DOHH2 (cell line): ENCODE measurements at regions not wholly inside any gene's neighbourhood (a gene's known extent, or its start where the extent isn't known, plus 50 kb on each side); places are given as distances from the start of the nearest gene placed in this dataset.

ENCODE experiments used
- H3F3A ChIP-seq: fragments of 200-600 bp; sonication (generic), shearing (Covaris generic); 2 replicates; pipeline ENCODE4 v1.6.0; 2016; ENCODE audit warnings: antibody characterized with exemption, mild to moderate bottlenecking; ENCODE audit not compliant: control insufficient read depth, insufficient read depth
- H3K27ac ChIP-seq: fragments of 200-600 bp; sonication (generic); 2 replicates; pipeline ENCODE4 v1.5.1; 2014; ENCODE audit warnings: low read depth, mild to moderate bottlenecking, low read length, moderate library complexity
- H3K27me3 ChIP-seq: fragments of 200-600 bp; sonication (generic); 2 replicates; pipeline ENCODE4 v1.6.1; 2014; ENCODE audit warnings: mild to moderate bottlenecking, low read length, mixed read lengths; ENCODE audit not compliant: control insufficient read depth
- H3K36me3 ChIP-seq: fragments of 200-600 bp; sonication (generic); 2 replicates; pipeline ENCODE4 v1.6.1; 2014; ENCODE audit warnings: mild to moderate bottlenecking, low read length, moderate library complexity, mixed read lengths; ENCODE audit not compliant: control insufficient read depth
- H3K4me1 ChIP-seq: fragments of 200-600 bp; sonication (generic); 2 replicates; pipeline ENCODE4 v1.6.1; 2014; ENCODE audit warnings: mild to moderate bottlenecking, low read length, mixed read lengths; ENCODE audit not compliant: control insufficient read depth
- H3K4me2 ChIP-seq: fragments of 200-600 bp; sonication (generic); 2 replicates; pipeline ENCODE4 v1.6.0; 2014; ENCODE audit warnings: mild to moderate bottlenecking, low read length, moderate library complexity
- H3K4me3 ChIP-seq: fragments of 200-600 bp; sonication (generic); 2 replicates; pipeline ENCODE4 v1.5.1; 2014; ENCODE audit warnings: mild to moderate bottlenecking, low read length, mixed read lengths
- H3K79me2 ChIP-seq: fragments of 200-600 bp; sonication (generic); 2 replicates; pipeline ENCODE4 v1.6.1; 2014; ENCODE audit warnings: mild to moderate bottlenecking, low read length, mixed read lengths; ENCODE audit not compliant: control insufficient read depth
- H3K9me2 ChIP-seq: fragments of 200-600 bp; sonication (generic); replicated peaks from 2 replicates; pipeline ENCODE4 v1.6.1; 2014; ENCODE audit warnings: mild to moderate bottlenecking, low read length, mixed read lengths; ENCODE audit not compliant: control insufficient read depth
- H3K9me3 ChIP-seq: fragments of 200-600 bp; sonication (generic); 2 replicates; pipeline ENCODE4 v1.6.1; 2014; ENCODE audit warnings: antibody characterized with exemption, low read length, mixed read lengths; ENCODE audit not compliant: control insufficient read depth, insufficient read depth
- H4K20me1 ChIP-seq: fragments of 200-600 bp; sonication (generic); 2 replicates; pipeline ENCODE4 v1.6.0; 2014; ENCODE audit warnings: low read depth, mild to moderate bottlenecking, antibody characterized with exemption, low read length, moderate library complexity; ENCODE audit not compliant: control insufficient read depth, insufficient read depth
- CTCF ChIP-seq: fragments of 200-600 bp; sonication (generic); IDR thresholded peaks from one replicate; pipeline ENCODE4 v1.5.1; 2014; ENCODE audit warnings: antibody characterized with exemption, mild to moderate bottlenecking, low read depth, low read length; ENCODE audit not compliant: poor library complexity, severe bottlenecking
- EZH2phosphoT487 ChIP-seq: fragments of 200-600 bp; sonication (generic); IDR thresholded peaks from 2 replicates; pipeline ENCODE4 v1.6.1; 2017; ENCODE audit warnings: borderline replicate concordance, mild to moderate bottlenecking, antibody characterized with exemption, low read length, moderate library complexity, mixed read lengths

DNA sequence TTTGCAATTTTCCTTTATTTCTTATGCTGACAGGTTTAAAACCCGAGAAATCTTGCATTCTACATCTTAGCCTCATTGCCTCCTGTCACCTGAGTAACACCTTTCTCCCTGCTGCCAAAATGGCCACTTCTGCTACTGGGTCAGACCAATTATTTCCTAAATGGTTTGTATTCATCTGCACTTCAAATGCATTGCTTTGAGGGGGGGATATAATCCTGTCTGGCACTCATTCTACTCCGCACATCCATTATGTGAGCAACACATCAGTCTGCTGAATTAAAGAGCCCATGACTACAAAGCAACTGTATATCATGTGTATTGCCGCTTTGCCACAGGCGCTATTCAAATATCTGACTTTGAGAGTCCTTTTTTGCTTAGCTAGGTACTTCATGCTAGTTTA lies 141.6 kb upstream of the TSHZ2 start:
- TF ChIP-seq CTCF (no peak), EZH2phosphoT487 (no peak)
- H3K79me2 ChIP-seq, result no peaks in the 10 kb centered on the region
- no peak overlapping the region for H3K4me3 ChIP-seq
- H3K4me1 ChIP-seq, result no peaks in the 10 kb centered on the region
- no peak overlapping the region for H3K4me2 ChIP-seq
- no peaks in the 10 kb centered on the region for H3F3A ChIP-seq
- H3K36me3 ChIP-seq, result no peaks in the 10 kb centered on the region
- H3K27ac ChIP-seq, result no peak overlapping the region
- H4K20me1 ChIP-seq, result no peaks in the 10 kb centered on the region
- H3K9me2 ChIP-seq, result no peaks in the 10 kb centered on the region
- H3K9me3 ChIP-seq, result no peaks in the 10 kb centered on the region
- H3K27me3 ChIP-seq, result no peaks in the 10 kb centered on the region

- Histone ChIP-seq H3K27me3 (no peaks in the 10 kb centered on the region), H3F3A (no peaks in the 10 kb centered on the region), H4K20me1 (no peaks in the 10 kb centered on the region), H3K36me3 (no peaks in the 10 kb centered on the region), H3K4me2 (no peak overlapping the region), H3K27ac (no peak overlapping the region), H3K4me3 (no peak overlapping the region), H3K9me3 (no peaks in the 10 kb centered on the region), H3K79me2 (no peaks in the 10 kb centered on the region), H3K4me1 (no peaks in the 10 kb centered on the region), H3K9me2 (no peaks in the 10 kb centered on the region)
- TF ChIP-seq EZH2phosphoT487 (no peak), CTCF (no peak)
Observed at GRCh38 chr20:52829111-52829510, 143.0 kb upstream of the TSHZ2 start.

GRCh38 chr20:52828199-52828598 lies 144.0 kb upstream of the TSHZ2 start:
- Histone ChIP-seq H3K9me3 (no peaks in the 10 kb centered on the region), H3K4me2 (no peak overlapping the region), H3K27ac (no peak overlapping the region), H3F3A (no peaks in the 10 kb centered on the region), H4K20me1 (no peaks in the 10 kb centered on the region), H3K9me2 (no peaks in the 10 kb centered on the region), H3K4me3 (no peak overlapping the region), H3K36me3 (no peaks in the 10 kb centered on the region), H3K79me2 (no peaks in the 10 kb centered on the region), H3K4me1 (no peaks in the 10 kb centered on the region), H3K27me3 (no peaks in the 10 kb centered on the region)
- TF ChIP-seq CTCF, result no peak
- TF ChIP-seq EZH2phosphoT487, result no peak

- H4K20me1 ChIP-seq, result no peaks in the 10 kb centered on the region
- H3K36me3 ChIP-seq, result no peaks in the 10 kb centered on the region
- H3K27me3 ChIP-seq, result no peaks in the 10 kb centered on the region
- H3K4me3 ChIP-seq, result no peak overlapping the region
- no peaks in the 10 kb centered on the region for H3K79me2 ChIP-seq
- H3K9me3 ChIP-seq, result no peaks in the 10 kb centered on the region
- H3F3A ChIP-seq, result no peaks in the 10 kb centered on the region
- H3K27ac ChIP-seq, result no peak overlapping the region
- no peaks in the 10 kb centered on the region for H3K9me2 ChIP-seq
- TF ChIP-seq CTCF (no peak), EZH2phosphoT487 (no peak)
- H3K4me1 ChIP-seq, result no peaks in the 10 kb centered on the region
- H3K4me2 ChIP-seq, result no peak overlapping the region
Observed at GRCh38 chr20:52826722-52827121, 145.4 kb upstream of the TSHZ2 start.
